Activated CD4-positive, alpha-beta T cell treated with anti-CD3 and anti-CD28 coated beads, Interleukin-10, Interleukin-2, amounts not matched to agents 100 ng/mL and 50 ng/mL, durations not matched to agents 16 hours and 8 hours (primary cell): ENCODE measurements at regions not wholly inside any gene's neighbourhood (a gene's known extent, or its start where the extent isn't known, plus 50 kb on each side); places are given as distances from the start of the nearest gene placed in this dataset.
A peak's percentile ranks its signal among the peaks of the same experiment; 100 is the strongest.
"Not testable (repeated sequence)": the region's sequence is repeated elsewhere in the genome, so short reads cannot be mapped to it uniquely, and the experiment has no call there.

Experiments used
- DNase-seq: peaks from one replicate; pipeline ENCODE4 v3.0.0-alpha.2; 2020

GRCh38 chr11:45402049-45402630, 116.0 kb upstream of the SYT13 start:
- DNase-seq = no peak

- no peak for DNase-seq
These were observed 114.5 kb upstream of the SYT13 start for GRCh38 chr11:45400591-45400990.

GRCh38 chr11:45399166-45399565, 113.0 kb upstream of the SYT13 start:
- no peak for DNase-seq

GRCh38 chr11:45398325-45398724, 112.2 kb upstream of the SYT13 start:
- no peak for DNase-seq

GRCh38 chr11:45396394-45396793, 110.3 kb upstream of the SYT13 start:
- DNase-seq = no peak

- DNase-seq = no peak
These were observed 109.8 kb upstream of the SYT13 start for GRCh38 chr11:45395947-45396346.

GRCh38 chr11:45395421-45395820, 109.3 kb upstream of the SYT13 start:
- DNase-seq = no peak

- DNase-seq = no peak
These were observed 108.3 kb upstream of the SYT13 start for GRCh38 chr11:45394294-45395085.

- DNase-seq = no peak
These were observed 107.7 kb upstream of the SYT13 start for GRCh38 chr11:45393826-45394225.

GRCh38 chr11:45393334-45393733, 107.2 kb upstream of the SYT13 start:
- DNase-seq = no peak

- no peak for DNase-seq
These were observed 106.5 kb upstream of the SYT13 start for GRCh38 chr11:45392591-45393091.

- no peak for DNase-seq
These were observed 106.0 kb upstream of the SYT13 start for GRCh38 chr11:45392154-45392553.

- DNase-seq = no peak
These were observed 105.2 kb upstream of the SYT13 start for GRCh38 chr11:45391168-45391850.

GRCh38 chr11:45390407-45390806, 104.3 kb upstream of the SYT13 start:
- no peak for DNase-seq

GRCh38 chr11:45388472-45388871, 102.3 kb upstream of the SYT13 start:
- DNase-seq = no peak

- DNase-seq = not testable (repeated sequence)
These were observed 101.7 kb upstream of the SYT13 start for GRCh38 chr11:45387885-45388284.

- no peak for DNase-seq
These were observed 100.8 kb upstream of the SYT13 start for GRCh38 chr11:45386972-45387371.

- DNase-seq = peak; percentile 48
These were observed 99.7 kb upstream of the SYT13 start for GRCh38 chr11:45385844-45386243.

GRCh38 chr11:45385423-45385822, 99.3 kb upstream of the SYT13 start:
- DNase-seq = no peak

- DNase-seq = no peak
These were observed 98.6 kb upstream of the SYT13 start for GRCh38 chr11:45384711-45385241.

- DNase-seq = no peak
These were observed 97.9 kb upstream of the SYT13 start for GRCh38 chr11:45384016-45384415.

GRCh38 chr11:45383224-45383623, 97.1 kb upstream of the SYT13 start:
- peak; percentile 6 for DNase-seq

GRCh38 chr11:45382133-45382878, 96.2 kb upstream of the SYT13 start:
- no peak for DNase-seq
